Esophagus squamous epithelium (tissue), 4 donors: ENCODE measurements at regions not wholly inside any gene's neighbourhood (a gene's known extent, or its start where the extent isn't known, plus 50 kb on each side); places are given as distances from the start of the nearest gene placed in this dataset.

ENCODE experiments used
- CTCF ChIP-seq, 6 experiments: fragments of 450-650 bp in 4 of 6; fragments of 200-600 bp in 2 of 6; sonication (generic) in 2 of 6; IDR thresholded peaks; one replicate each; pipeline ENCODE4 v1.5.1; 2016 to 2019; ENCODE audit warnings: antibody characterized with exemption in 6 of 6, mild to moderate bottlenecking in 4 of 6, moderate library complexity in 4 of 6
- POLR2A ChIP-seq, 4 donors: fragments of 450-650 bp; IDR thresholded peaks; one replicate each; pipeline ENCODE4 v1.6.1; 2017; ENCODE audit warnings: antibody characterized with exemption in 4 of 4, mild to moderate bottlenecking in 4 of 4, moderate library complexity in 3 of 4

- TF ChIP-seq CTCF (IDR thresholded peaks at IDR 0.05) (no peak), POLR2A (IDR thresholded peaks at IDR 0.05) (no peak)
These were observed 749.8 kb upstream of the CDH9 start for GRCh38 chr5:27788184-27788583.
